ENCODE measurements at regions not wholly inside any gene's neighbourhood (a gene's known extent, or its start where the extent isn't known, plus 50 kb on each side); places are given as distances from the start of the nearest gene placed in this dataset.

GRCh38 chr12:66055837-66056319 is 74.7 kb downstream of the LLPH start:
- ATAC-seq (peak; percentile 89), DNase-seq (ENCODE audit: low read depth, low spot score) (peak; percentile 76), FAIRE-seq (peak; percentile 23)
- WGBS (ENCODE audit: insufficient coverage, insufficient replicate concordance, low lambda C conversion rate, missing lambda C conversion rate), result 46% methylated on average over 2 of the region's 2 CpGs
- Histone ChIP-seq H3K9me3 (replicated peaks; ENCODE audit: control insufficient read depth, insufficient read depth, low read length) (no peaks in the 10 kb centered on the region; the same call in 2 of the 3 replicates), H3K9ac (ENCODE audit: control insufficient read depth, insufficient read depth, low read length) (no peak overlapping the region), H3K79me2 (ENCODE audit: control insufficient read depth, insufficient read depth, low read length) (no peaks in the 10 kb centered on the region), H4K20me1 (ENCODE audit: control insufficient read depth, insufficient read depth) (no peaks in the 10 kb centered on the region), H3K27ac (ENCODE audit: control insufficient read depth, insufficient read depth) (peak overlapping the region; percentile 54), H3K36me3 (ENCODE audit: control insufficient read depth in 2 of 2, insufficient read depth in 2 of 2, low read length in 1 of 2) (no peaks in the 10 kb centered on the region), H3K27me3 (replicated peaks in 1 of 2; ENCODE audit: control insufficient read depth in 2 of 2, insufficient read depth in 2 of 2, low read length in 1 of 2) (no peaks in the 10 kb centered on the region), H2AFZ (ENCODE audit: control insufficient read depth, low read depth, low read length) (no peak overlapping the region), H3K4me3 (no peak overlapping the region), H3K4me2 (ENCODE audit: control insufficient read depth, insufficient read depth) (peak overlapping the region; percentile 26; the same call in 1 of the 2 replicates), H3K4me1 (ENCODE audit: control insufficient read depth, insufficient read depth, low read length) (peaks cover 25% of the 10 kb centered on the region)
- no TSS peak for BruUV-seq (replicated peaks)
- ChIA-PET CTCF (interaction anchor here (0.5 to 1.4 kb wide), 7 partner anchors 8 to 283 kb away, joined by 3 to 5 read pairs (median 3); no protein-coding TSS in a partner anchor), SMC1A (ENCODE audit: uncharacterized antibody, unreplicated experiment) (interaction anchor here (0.5 to 8.7 kb wide), 12 partner anchors 8 to 130 kb away, joined by 3 to 77 read pairs (median 6); no protein-coding TSS in a partner anchor), POLR2A (interaction anchor here (0.6 to 1.4 kb wide), 4 partner anchors 8 to 55 kb away, joined by 3 to 8 read pairs (median 6); no protein-coding TSS in a partner anchor), RAD21 (ENCODE audit: unreplicated experiment) (interaction anchor here (0.7 to 5.2 kb wide), 13 partner anchors 8 to 453 kb away, joined by 3 to 37 read pairs (median 4); no protein-coding TSS in a partner anchor)
- in situ Hi-C loops (cut with MboI) (no loop called here), intact Hi-C loops (cut with micrococcal nuclease; ENCODE audit: unreplicated experiment) (loop anchor here (1.0 to 10.0 kb wide), 3 partner anchors 9 to 1441 kb away; partner anchors contain the start of gene RASSF3)
- TF ChIP-seq ZBTB40 (IDR thresholded peaks at IDR 0.05; ENCODE audit: borderline replicate concordance) (no peak), TCF12 (IDR thresholded peaks at IDR 0.05; ENCODE audit: low read depth, low read length) (0 out of 2 replicates have a peak, but pooled peaks have one; percentile 5), CEBPZ (IDR thresholded peaks at IDR 0.05; ENCODE audit: low read depth, low read length) (no peak), RFX5 (IDR thresholded peaks at IDR 0.05; ENCODE audit: low read depth, low read length) (no peak), JUNB (IDR thresholded peaks at IDR 0.05) (peak; percentile 49; the same call in 1 of the 2 replicates), TARDBP (IDR thresholded peaks at IDR 0.05; ENCODE audit: borderline replicate concordance) (no peak), SIN3A (IDR thresholded peaks at IDR 0.05; ENCODE audit: low read depth, low read length) (no peak), LARP7 (IDR thresholded peaks at IDR 0.05) (no peak), ZNF207 (IDR thresholded peaks at IDR 0.05; ENCODE audit: borderline replicate concordance) (no peak), BHLHE40 (IDR thresholded peaks at IDR 0.05; ENCODE audit: borderline replicate concordance in 1 of 2, low read depth in 2 of 2, low read length in 1 of 2) (peak; percentile 66 to 74; a peak in 3 of 4 replicates), NFXL1 (IDR thresholded peaks at IDR 0.05; ENCODE audit: borderline replicate concordance) (no peak), JUND (IDR thresholded peaks at IDR 0.05; ENCODE audit: low read depth, low read length) (no peak), SUZ12 (IDR thresholded peaks at IDR 0.05; ENCODE audit: unreplicated experiment) (no peak), FOXK2 (IDR thresholded peaks at IDR 0.05) (no peak)
- TF ChIP-seq, protein P1, sequence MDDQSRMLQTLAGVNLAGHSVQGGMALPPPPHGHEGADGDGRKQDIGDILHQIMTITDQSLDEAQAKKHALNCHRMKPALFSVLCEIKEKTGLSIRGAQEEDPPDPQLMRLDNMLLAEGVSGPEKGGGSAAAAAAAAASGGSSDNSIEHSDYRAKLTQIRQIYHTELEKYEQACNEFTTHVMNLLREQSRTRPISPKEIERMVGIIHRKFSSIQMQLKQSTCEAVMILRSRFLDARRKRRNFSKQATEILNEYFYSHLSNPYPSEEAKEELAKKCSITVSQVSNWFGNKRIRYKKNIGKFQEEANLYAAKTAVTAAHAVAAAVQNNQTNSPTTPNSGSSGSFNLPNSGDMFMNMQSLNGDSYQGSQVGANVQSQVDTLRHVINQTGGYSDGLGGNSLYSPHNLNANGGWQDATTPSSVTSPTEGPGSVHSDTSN (IDR thresholded peaks at IDR 0.05; ENCODE audit: insufficient replicate concordance, low read depth, low read length), result peak; percentile 34
